Mucosa of rectum (tissue), 2 donors: ENCODE measurements at regions not wholly inside any gene's neighbourhood (a gene's known extent, or its start where the extent isn't known, plus 50 kb on each side); places are given as distances from the start of the nearest gene placed in this dataset.
"Not testable (repeated sequence)": the region's sequence is repeated elsewhere in the genome, so short reads cannot be mapped to it uniquely, and the experiment has no call there.

ENCODE experiments used
- H3K27ac ChIP-seq, 2 donors: one replicate each; pipeline ENCODE4 v1.7.0; 2013; ENCODE audit warnings: inconsistent platforms in 2 of 2, low read depth in 2 of 2, low read length in 2 of 2
- H3K27me3 ChIP-seq, 2 donors: one replicate each; pipeline ENCODE4 v1.7.0; 2013; ENCODE audit warnings: low read length in 2 of 2; ENCODE audit not compliant: control insufficient read depth in 2 of 2, insufficient read depth in 2 of 2
- H3K36me3 ChIP-seq, 2 donors: one replicate each; pipeline ENCODE4 v1.7.0; 2013; ENCODE audit warnings: low read length in 2 of 2; ENCODE audit not compliant: control insufficient read depth in 2 of 2, insufficient read depth in 2 of 2
- H3K4me1 ChIP-seq, 2 donors: one replicate each; pipeline ENCODE4 v1.7.0; 2013; ENCODE audit warnings: low read length in 2 of 2, mild to moderate bottlenecking in 1 of 2; ENCODE audit not compliant: control insufficient read depth in 2 of 2, insufficient read depth in 2 of 2
- H3K4me3 ChIP-seq, 2 donors: one replicate each; pipeline ENCODE4 v1.7.0; 2013; ENCODE audit warnings: low read length in 2 of 2
- H3K9ac ChIP-seq, 2 donors: one replicate each; pipeline ENCODE4 v1.7.0; 2013; ENCODE audit warnings: low read length in 2 of 2, low read depth in 1 of 2, mild to moderate bottlenecking in 1 of 2
- H3K9me3 ChIP-seq, 2 donors: one replicate each; pipeline ENCODE4 v1.7.0; 2013; ENCODE audit warnings: low read length in 2 of 2; ENCODE audit not compliant: control insufficient read depth in 2 of 2
- donor health status: healthy.
- donor health status: Normal muscosa, but diverticular disease.

DNA sequence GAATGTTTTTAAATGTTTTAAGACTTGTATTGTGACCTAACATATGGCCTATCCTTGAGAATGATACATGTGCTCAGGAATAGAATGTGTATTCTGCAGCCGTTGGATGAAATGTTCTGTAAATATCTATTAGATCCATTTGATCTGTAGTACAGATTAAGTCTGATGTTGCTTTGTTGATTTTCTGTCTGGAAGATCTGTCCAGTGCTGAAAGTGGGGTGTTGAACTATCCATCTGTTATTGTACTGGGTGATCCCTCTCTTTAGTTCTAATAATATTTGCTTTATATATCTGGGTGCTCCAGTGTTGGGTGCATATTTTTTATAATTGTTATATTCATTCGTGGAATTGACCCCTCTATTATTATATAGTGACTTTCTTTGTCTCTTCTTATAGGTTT lies 248.3 kb downstream of the ADCYAP1 start:
- not testable (repeated sequence) for H3K4me1 ChIP-seq

DNA sequence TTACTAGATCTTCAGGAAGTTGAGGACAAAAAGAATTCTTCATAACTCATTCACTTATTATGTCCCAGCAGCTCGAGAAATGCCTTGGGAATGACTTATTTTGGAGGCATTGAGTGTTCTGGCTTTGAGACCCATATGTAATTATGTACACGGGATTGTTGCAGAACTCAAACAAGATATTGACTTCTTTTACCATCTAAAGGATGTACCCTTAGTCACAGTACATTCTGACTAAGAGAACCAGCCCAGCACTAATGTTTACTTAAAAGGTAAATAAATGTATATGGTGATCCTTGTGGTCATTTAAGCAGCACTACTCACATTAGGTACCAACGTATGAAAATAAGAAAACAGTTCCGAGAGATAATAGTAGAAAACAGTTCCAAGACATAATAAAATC lies 268.9 kb downstream of the ADCYAP1 start:
- Histone ChIP-seq H3K4me3 (no peak overlapping the region), H3K9ac (no peak overlapping the region), H3K27me3 (no peaks in the 10 kb centered on the region)

More for the DNA sequence above, 248.3 kb downstream of the ADCYAP1 start:
- H3K9me3 ChIP-seq, H3K36me3 ChIP-seq, H3K27ac ChIP-seq, H3K27me3 ChIP-seq, H3K4me3 ChIP-seq, H3K9ac ChIP-seq: not testable (repeated sequence)

DNA sequence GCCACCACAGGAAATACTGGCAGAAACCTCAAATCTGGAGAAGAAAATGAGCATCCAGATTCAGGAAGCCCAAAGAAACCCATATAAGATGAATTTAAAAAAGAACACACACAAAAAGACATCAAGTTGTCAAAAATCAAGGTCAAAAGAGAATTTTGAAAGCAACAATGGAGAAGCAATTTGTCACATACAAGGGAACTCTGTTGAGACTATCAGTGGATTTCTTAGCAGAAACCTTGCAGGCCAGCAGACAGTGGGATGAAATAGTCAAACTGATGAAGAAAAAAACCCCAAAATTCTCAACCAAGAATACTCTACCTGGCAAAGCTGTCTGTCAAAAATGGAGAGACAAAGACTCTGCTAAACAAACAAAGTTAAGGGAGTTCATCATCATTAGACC lies 272.6 kb downstream of the ADCYAP1 start:
- Histone ChIP-seq H3K9ac (no peak overlapping the region), H3K4me3 (no peak overlapping the region), H3K36me3 (no peaks in the 10 kb centered on the region), H3K27ac (no peak overlapping the region), H3K4me1 (no peaks in the 10 kb centered on the region), H3K9me3 (peaks cover 3 to 4% of the 10 kb centered on the region in 2 donors), H3K27me3 (no peaks in the 10 kb centered on the region)

More for the DNA sequence above, 268.9 kb downstream of the ADCYAP1 start:
- Histone ChIP-seq H3K36me3 (no peaks in the 10 kb centered on the region), H3K27ac (no peak overlapping the region), H3K4me1 (no peaks in the 10 kb centered on the region), H3K9me3 (peaks cover 3 to 6% of the 10 kb centered on the region in 2 donors)

GRCh38 chr18:1191341-1191740 lies 286.7 kb downstream of the ADCYAP1 start:
- Histone ChIP-seq H3K27ac (no peak overlapping the region), H3K27me3 (no peaks in the 10 kb centered on the region), H3K36me3 (no peaks in the 10 kb centered on the region), H3K9me3 (peaks cover 4 to 8% of the 10 kb centered on the region in 2 donors), H3K4me1 (no peaks in the 10 kb centered on the region), H3K4me3 (no peak overlapping the region), H3K9ac (no peak overlapping the region)

GRCh38 chr18:1213126-1213525 lies 308.5 kb downstream of the ADCYAP1 start:
- H3K9me3 ChIP-seq: peaks cover 0 to 4% of the 10 kb centered on the region in 2 donors
- H3K4me3 ChIP-seq: no peak overlapping the region
- no peak overlapping the region for H3K27ac ChIP-seq
- no peaks in the 10 kb centered on the region for H3K4me1 ChIP-seq
- H3K9ac ChIP-seq: no peak overlapping the region
- H3K36me3 ChIP-seq: no peaks in the 10 kb centered on the region
- H3K27me3 ChIP-seq: no peaks in the 10 kb centered on the region

- no peaks in the 10 kb centered on the region for H3K4me1 ChIP-seq
- no peaks in the 10 kb centered on the region for H3K9me3 ChIP-seq
- H3K27ac ChIP-seq: no peak overlapping the region
- no peaks in the 10 kb centered on the region for H3K36me3 ChIP-seq
- H3K9ac ChIP-seq: no peak overlapping the region
- no peaks in the 10 kb centered on the region for H3K27me3 ChIP-seq
- no peak overlapping the region for H3K4me3 ChIP-seq
Observed at GRCh38 chr18:1222880-1223279, 318.2 kb downstream of the ADCYAP1 start.

DNA sequence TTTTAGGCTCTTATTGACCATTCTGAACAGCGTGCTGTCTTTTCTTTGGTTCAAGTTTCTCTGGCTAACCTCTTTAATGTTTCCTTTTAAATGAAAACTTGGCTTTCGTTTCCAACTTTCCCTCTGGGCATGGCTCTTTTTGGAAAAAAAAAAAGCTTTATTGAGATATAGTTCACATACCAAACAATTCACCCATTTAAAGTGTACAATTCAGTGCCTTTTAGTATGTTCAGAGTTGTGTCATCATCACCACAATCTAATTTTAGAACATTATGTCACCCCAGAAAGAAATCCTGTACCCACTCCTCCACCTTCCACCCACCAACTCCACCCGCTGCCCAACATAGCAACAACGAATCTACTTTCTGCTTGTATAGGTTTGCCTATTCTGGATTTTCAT lies 322.4 kb downstream of the ADCYAP1 start:
- Histone ChIP-seq H3K27ac (no peak overlapping the region), H3K27me3 (no peaks in the 10 kb centered on the region), H3K36me3 (no peaks in the 10 kb centered on the region), H3K4me1 (no peaks in the 10 kb centered on the region), H3K9ac (no peak overlapping the region), H3K4me3 (no peak overlapping the region), H3K9me3 (no peaks in the 10 kb centered on the region)

- no peaks in the 10 kb centered on the region for H3K36me3 ChIP-seq
- H3K9ac ChIP-seq: no peak overlapping the region
- no peaks in the 10 kb centered on the region for H3K27me3 ChIP-seq
- peaks cover 2 to 4% of the 10 kb centered on the region in 2 donors for H3K9me3 ChIP-seq
- no peak overlapping the region for H3K27ac ChIP-seq
- no peak overlapping the region for H3K4me3 ChIP-seq
- no peaks in the 10 kb centered on the region for H3K4me1 ChIP-seq
Observed at GRCh38 chr18:1229634-1230033, 325.0 kb downstream of the ADCYAP1 start.

DNA sequence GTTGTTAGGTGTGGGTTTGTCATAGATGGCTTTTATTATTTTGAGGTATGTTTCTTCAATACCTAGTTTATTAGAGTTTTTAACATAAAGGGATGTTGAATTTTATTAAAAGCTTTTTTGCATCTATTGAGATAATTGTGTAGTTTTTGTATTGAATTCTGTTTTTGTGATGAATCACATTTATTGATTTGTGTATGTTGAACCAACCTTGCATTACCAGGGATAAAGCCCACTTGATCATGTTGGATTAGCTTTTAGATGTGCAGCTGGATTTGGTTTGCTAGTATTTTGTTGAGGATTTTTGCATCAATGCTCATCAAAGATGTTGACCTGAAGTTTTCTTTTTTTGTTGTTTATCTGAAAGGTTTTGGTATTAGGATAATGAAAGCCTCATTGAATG lies 328.2 kb downstream of the ADCYAP1 start:
- Histone ChIP-seq H3K4me3 (no peak overlapping the region), H3K9me3 (peaks cover 6 to 7% of the 10 kb centered on the region in 2 donors), H3K36me3 (no peaks in the 10 kb centered on the region), H3K4me1 (no peaks in the 10 kb centered on the region), H3K9ac (no peak overlapping the region), H3K27ac (no peak overlapping the region), H3K27me3 (no peaks in the 10 kb centered on the region)

- Histone ChIP-seq H3K9me3 (peaks cover 0 to 7% of the 10 kb centered on the region in 2 donors), H3K36me3 (no peaks in the 10 kb centered on the region), H3K4me3 (no peak overlapping the region), H3K27me3 (no peaks in the 10 kb centered on the region), H3K9ac (no peak overlapping the region), H3K27ac (no peak overlapping the region), H3K4me1 (no peaks in the 10 kb centered on the region)
Observed at GRCh38 chr18:1240701-1241100, 336.0 kb downstream of the ADCYAP1 start.
